ENCODE measurements at regions not wholly inside any gene's neighbourhood (a gene's known extent, or its start where the extent isn't known, plus 50 kb on each side); places are given as distances from the start of the nearest gene placed in this dataset.

DNA sequence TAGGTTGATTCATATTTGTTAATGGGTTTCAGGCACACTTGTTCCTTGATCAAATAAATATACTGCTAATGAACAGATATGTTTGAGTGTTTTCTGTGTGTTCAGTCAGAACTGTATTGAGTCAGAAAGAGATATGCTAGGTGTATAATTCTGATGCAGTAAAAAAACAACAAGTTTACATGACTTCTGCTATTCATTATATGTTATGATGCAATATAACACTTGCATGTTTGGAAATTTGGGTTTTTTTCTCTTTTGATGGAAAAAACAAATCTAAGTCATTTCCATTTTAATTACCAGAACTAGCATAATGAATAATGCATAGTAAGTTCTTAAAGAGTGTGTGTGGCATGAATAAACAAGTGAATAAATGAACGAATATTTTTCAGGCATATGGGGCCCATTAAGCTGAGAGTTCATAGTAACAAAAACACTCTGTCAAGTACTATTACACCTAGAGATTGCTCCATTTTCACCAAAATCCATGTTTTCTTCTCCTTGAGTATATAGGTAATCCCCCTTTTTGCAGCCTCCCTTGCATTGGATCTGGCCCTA, 208.3 kb upstream of the NT5E start:
- no peak overlapping the region for H3K4me3 ChIP-seq (ENCODE audit: low read depth in 1 of 3, low read length in 3 of 3)
- no peaks in the 10 kb centered on the region for H3K4me1 ChIP-seq (ENCODE audit: control insufficient read depth in 4 of 4, insufficient read depth in 4 of 4, low read length in 3 of 4)
- TF ChIP-seq GABPA (IDR thresholded peaks at IDR 0.05 in 1 of 2, conservative IDR thresholded peaks at IDR 0.05 in 1 of 2) (no peak), RXRA (IDR thresholded peaks at IDR 0.05) (no peak), SP1 (IDR thresholded peaks at IDR 0.05) (no peak), JUND (IDR thresholded peaks at IDR 0.05) (no peak), FOXA2 (IDR thresholded peaks at IDR 0.05) (no peak), FOXA1 (IDR thresholded peaks at IDR 0.05) (no peak)
- TF ChIP-seq, protein P1, sequence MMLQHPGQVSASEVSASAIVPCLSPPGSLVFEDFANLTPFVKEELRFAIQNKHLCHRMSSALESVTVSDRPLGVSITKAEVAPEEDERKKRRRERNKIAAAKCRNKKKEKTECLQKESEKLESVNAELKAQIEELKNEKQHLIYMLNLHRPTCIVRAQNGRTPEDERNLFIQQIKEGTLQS (IDR thresholded peaks at IDR 0.05): no peak
- TF ChIP-seq, protein P2, sequence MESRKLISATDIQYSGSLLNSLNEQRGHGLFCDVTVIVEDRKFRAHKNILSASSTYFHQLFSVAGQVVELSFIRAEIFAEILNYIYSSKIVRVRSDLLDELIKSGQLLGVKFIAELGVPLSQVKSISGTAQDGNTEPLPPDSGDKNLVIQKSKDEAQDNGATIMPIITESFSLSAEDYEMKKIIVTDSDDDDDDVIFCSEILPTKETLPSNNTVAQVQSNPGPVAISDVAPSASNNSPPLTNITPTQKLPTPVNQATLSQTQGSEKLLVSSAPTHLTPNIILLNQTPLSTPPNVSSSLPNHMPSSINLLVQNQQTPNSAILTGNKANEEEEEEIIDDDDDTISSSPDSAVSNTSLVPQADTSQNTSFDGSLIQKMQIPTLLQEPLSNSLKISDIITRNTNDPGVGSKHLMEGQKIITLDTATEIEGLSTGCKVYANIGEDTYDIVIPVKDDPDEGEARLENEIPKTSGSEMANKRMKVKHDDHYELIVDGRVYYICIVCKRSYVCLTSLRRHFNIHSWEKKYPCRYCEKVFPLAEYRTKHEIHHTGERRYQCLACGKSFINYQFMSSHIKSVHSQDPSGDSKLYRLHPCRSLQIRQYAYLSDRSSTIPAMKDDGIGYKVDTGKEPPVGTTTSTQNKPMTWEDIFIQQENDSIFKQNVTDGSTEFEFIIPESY (IDR thresholded peaks at IDR 0.05): no peak
- TF ChIP-seq, protein P3, sequence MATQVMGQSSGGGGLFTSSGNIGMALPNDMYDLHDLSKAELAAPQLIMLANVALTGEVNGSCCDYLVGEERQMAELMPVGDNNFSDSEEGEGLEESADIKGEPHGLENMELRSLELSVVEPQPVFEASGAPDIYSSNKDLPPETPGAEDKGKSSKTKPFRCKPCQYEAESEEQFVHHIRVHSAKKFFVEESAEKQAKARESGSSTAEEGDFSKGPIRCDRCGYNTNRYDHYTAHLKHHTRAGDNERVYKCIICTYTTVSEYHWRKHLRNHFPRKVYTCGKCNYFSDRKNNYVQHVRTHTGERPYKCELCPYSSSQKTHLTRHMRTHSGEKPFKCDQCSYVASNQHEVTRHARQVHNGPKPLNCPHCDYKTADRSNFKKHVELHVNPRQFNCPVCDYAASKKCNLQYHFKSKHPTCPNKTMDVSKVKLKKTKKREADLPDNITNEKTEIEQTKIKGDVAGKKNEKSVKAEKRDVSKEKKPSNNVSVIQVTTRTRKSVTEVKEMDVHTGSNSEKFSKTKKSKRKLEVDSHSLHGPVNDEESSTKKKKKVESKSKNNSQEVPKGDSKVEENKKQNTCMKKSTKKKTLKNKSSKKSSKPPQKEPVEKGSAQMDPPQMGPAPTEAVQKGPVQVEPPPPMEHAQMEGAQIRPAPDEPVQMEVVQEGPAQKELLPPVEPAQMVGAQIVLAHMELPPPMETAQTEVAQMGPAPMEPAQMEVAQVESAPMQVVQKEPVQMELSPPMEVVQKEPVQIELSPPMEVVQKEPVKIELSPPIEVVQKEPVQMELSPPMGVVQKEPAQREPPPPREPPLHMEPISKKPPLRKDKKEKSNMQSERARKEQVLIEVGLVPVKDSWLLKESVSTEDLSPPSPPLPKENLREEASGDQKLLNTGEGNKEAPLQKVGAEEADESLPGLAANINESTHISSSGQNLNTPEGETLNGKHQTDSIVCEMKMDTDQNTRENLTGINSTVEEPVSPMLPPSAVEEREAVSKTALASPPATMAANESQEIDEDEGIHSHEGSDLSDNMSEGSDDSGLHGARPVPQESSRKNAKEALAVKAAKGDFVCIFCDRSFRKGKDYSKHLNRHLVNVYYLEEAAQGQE (IDR thresholded peaks at IDR 0.05): no peak
- no peak overlapping the region for H3K9ac ChIP-seq (ENCODE audit: low read depth in 1 of 2, low read length in 2 of 2)
- H3K27me3 ChIP-seq (ENCODE audit: control insufficient read depth in 4 of 4, insufficient read depth in 4 of 4, low read length in 3 of 4): no peaks in the 10 kb centered on the region
- 64% methylated on average over 1 of the region's 1 CpG for WGBS
- no peaks in the 10 kb centered on the region for H3K9me3 ChIP-seq (ENCODE audit: control insufficient read depth in 4 of 4, low read length in 3 of 4)
- no peaks in the 10 kb centered on the region for H3K36me3 ChIP-seq (ENCODE audit: control insufficient read depth in 4 of 4, insufficient read depth in 3 of 4, low read depth in 1 of 4, low read length in 3 of 4)
- DNase-seq (ENCODE audit: low spot score): no peak
- no peak overlapping the region for H3K27ac ChIP-seq (ENCODE audit: low read depth in 1 of 2, low read length in 2 of 2)

DNA sequence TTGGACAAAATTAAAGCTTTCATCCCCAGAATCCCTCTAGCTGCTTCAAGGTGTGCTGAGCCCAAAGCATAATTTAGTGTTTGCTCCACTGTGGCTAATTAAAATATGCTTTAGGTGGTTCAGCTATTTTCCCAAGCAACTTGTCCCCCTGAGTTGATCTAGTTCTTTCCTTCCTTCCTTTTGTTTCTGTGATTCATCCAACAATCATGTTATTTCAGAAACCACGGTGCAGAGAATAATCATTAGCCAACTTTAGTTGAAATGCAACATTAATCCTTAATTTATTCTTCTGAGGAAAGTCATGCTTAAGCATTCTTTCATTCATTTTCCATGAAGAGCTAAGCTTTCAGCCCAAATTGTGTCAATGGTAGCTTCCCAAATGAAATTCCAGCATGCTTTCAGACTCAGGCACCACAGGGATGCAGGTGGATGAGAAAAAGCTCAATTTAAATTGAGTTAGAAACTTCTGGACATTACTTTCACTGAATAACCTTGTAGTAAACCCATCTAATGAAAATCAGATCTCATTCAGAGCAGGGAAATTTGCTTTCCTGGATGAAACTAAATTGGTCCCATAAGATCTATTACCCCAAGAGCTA, 209.0 kb upstream of the NT5E start:
- no peaks in the 10 kb centered on the region for H3K27me3 ChIP-seq (ENCODE audit: control insufficient read depth in 4 of 4, insufficient read depth in 4 of 4, low read length in 3 of 4)
- no peak overlapping the region for H3K4me3 ChIP-seq (ENCODE audit: low read depth in 1 of 3, low read length in 3 of 3)
- H3K9ac ChIP-seq (ENCODE audit: low read depth in 1 of 2, low read length in 2 of 2): no peak overlapping the region
- H3K36me3 ChIP-seq (ENCODE audit: control insufficient read depth in 4 of 4, insufficient read depth in 3 of 4, low read depth in 1 of 4, low read length in 3 of 4): no peaks in the 10 kb centered on the region
- no peak overlapping the region for H3K27ac ChIP-seq (ENCODE audit: low read depth in 1 of 2, low read length in 2 of 2)
- no peaks in the 10 kb centered on the region for H3K4me1 ChIP-seq (ENCODE audit: control insufficient read depth in 4 of 4, insufficient read depth in 4 of 4, low read length in 3 of 4)
- no peak for DNase-seq (ENCODE audit: low spot score)
- no peaks in the 10 kb centered on the region for H3K9me3 ChIP-seq (ENCODE audit: control insufficient read depth in 4 of 4, low read length in 3 of 4)
- WGBS: 63% methylated on average over 1 of the region's 1 CpG
- TF ChIP-seq NR2F2 (IDR thresholded peaks at IDR 0.05): no peak
- no peak for TF ChIP-seq TAF1 (conservative IDR thresholded peaks at IDR 0.05)
- no peak for TF ChIP-seq RXRA (IDR thresholded peaks at IDR 0.05)
- no peak for TF ChIP-seq YY1 (IDR thresholded peaks at IDR 0.05)
- TF ChIP-seq FOXA1 (IDR thresholded peaks at IDR 0.05): no peak
- TF ChIP-seq, protein P3 (IDR thresholded peaks at IDR 0.05): no peak
- TF ChIP-seq RAD21 (IDR thresholded peaks at IDR 0.05): no peak
- no peak for TF ChIP-seq SP1 (IDR thresholded peaks at IDR 0.05)
- TF ChIP-seq HNF4G (IDR thresholded peaks at IDR 0.05): no peak
- no peak for TF ChIP-seq FOXA2 (IDR thresholded peaks at IDR 0.05)
- TF ChIP-seq GABPA (IDR thresholded peaks at IDR 0.05 in 1 of 2, conservative IDR thresholded peaks at IDR 0.05 in 1 of 2): no peak
- TF ChIP-seq, protein P4, sequence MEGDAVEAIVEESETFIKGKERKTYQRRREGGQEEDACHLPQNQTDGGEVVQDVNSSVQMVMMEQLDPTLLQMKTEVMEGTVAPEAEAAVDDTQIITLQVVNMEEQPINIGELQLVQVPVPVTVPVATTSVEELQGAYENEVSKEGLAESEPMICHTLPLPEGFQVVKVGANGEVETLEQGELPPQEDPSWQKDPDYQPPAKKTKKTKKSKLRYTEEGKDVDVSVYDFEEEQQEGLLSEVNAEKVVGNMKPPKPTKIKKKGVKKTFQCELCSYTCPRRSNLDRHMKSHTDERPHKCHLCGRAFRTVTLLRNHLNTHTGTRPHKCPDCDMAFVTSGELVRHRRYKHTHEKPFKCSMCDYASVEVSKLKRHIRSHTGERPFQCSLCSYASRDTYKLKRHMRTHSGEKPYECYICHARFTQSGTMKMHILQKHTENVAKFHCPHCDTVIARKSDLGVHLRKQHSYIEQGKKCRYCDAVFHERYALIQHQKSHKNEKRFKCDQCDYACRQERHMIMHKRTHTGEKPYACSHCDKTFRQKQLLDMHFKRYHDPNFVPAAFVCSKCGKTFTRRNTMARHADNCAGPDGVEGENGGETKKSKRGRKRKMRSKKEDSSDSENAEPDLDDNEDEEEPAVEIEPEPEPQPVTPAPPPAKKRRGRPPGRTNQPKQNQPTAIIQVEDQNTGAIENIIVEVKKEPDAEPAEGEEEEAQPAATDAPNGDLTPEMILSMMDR (IDR thresholded peaks at IDR 0.05; ENCODE audit: low read depth, low read length, missing input control): no peak
- no peak for TF ChIP-seq JUND (IDR thresholded peaks at IDR 0.05)
- TF ChIP-seq HNF4A (conservative IDR thresholded peaks at IDR 0.05): no peak
- TF ChIP-seq, protein P5, sequence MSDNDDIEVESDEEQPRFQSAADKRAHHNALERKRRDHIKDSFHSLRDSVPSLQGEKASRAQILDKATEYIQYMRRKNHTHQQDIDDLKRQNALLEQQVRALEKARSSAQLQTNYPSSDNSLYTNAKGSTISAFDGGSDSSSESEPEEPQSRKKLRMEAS (IDR thresholded peaks at IDR 0.05): no peak
- no peak for TF ChIP-seq EGR1 (IDR thresholded peaks at IDR 0.05; ENCODE audit: low read depth in 2 of 2)
